GM10266 (cell line): ENCODE measurements at regions not wholly inside any gene's neighbourhood (a gene's known extent, or its start where the extent isn't known, plus 50 kb on each side); places are given as distances from the start of the nearest gene placed in this dataset.

Experiments
- DNase-seq: peaks from one replicate; pipeline ENCODE4 v3.0.0; 2012; ENCODE audit errors: extremely low spot score
- CTCF ChIP-seq: IDR thresholded peaks from 2 replicates; pipeline ENCODE4 v1.5.1; 2012; ENCODE audit warnings: mild to moderate bottlenecking, low read depth; ENCODE audit not compliant: control insufficient read depth, insufficient read depth; ENCODE audit errors: missing control alignments

GRCh38 chr9:89996773-89997172 is 392.0 kb downstream of the GADD45G start:
- peak; percentile 13 for TF ChIP-seq CTCF
- no peak for DNase-seq

GRCh38 chr9:89998633-89999032 is 393.8 kb downstream of the GADD45G start:
- no peak for DNase-seq
- no peak for TF ChIP-seq CTCF

GRCh38 chr9:89999176-89999533 is 394.3 kb downstream of the GADD45G start:
- no peak for TF ChIP-seq CTCF
- no peak for DNase-seq

- DNase-seq, result peak; percentile 74
Observed at GRCh38 chr9:89999534-90000370, 394.9 kb downstream of the GADD45G start.

GRCh38 chr9:90000925-90001324 is 396.1 kb downstream of the GADD45G start:
- no peak for DNase-seq

More at GRCh38 chr9:89999534-90000370, 394.9 kb downstream of the GADD45G start:
- no peak for TF ChIP-seq CTCF

GRCh38 chr9:90001747-90002146 is 396.9 kb downstream of the GADD45G start:
- DNase-seq, result no peak
- no peak for TF ChIP-seq CTCF

More at GRCh38 chr9:90000925-90001324, 396.1 kb downstream of the GADD45G start:
- no peak for TF ChIP-seq CTCF
